NCI-H748 (cell line): ENCODE measurements at regions not wholly inside any gene's neighbourhood (a gene's known extent, or its start where the extent isn't known, plus 50 kb on each side); places are given as distances from the start of the nearest gene placed in this dataset.

Experiments used
- DNase-seq: peaks from one replicate; lab custom pipeline; 2025; ENCODE audit not compliant: unreplicated experiment; lab: John Stamatoyannopoulos, UW

GRCh38 chr11:110838808-110839207 is 126.6 kb upstream of the ARHGAP20 start:
- DNase-seq: no peak

- no peak for DNase-seq
These were observed 125.4 kb upstream of the ARHGAP20 start for GRCh38 chr11:110837603-110838002.

GRCh38 chr11:110835106-110835505 is 122.9 kb upstream of the ARHGAP20 start:
- no peak for DNase-seq

GRCh38 chr11:110833033-110833484 is 120.8 kb upstream of the ARHGAP20 start:
- no peak for DNase-seq

- no peak for DNase-seq
These were observed 120.3 kb upstream of the ARHGAP20 start for GRCh38 chr11:110832539-110832938.

- no peak for DNase-seq
These were observed 119.8 kb upstream of the ARHGAP20 start for GRCh38 chr11:110832080-110832479.

- DNase-seq: no peak
These were observed 118.5 kb upstream of the ARHGAP20 start for GRCh38 chr11:110830747-110831146.

- no peak for DNase-seq
These were observed 118.1 kb upstream of the ARHGAP20 start for GRCh38 chr11:110830344-110830743.

- DNase-seq: no peak
These were observed 117.6 kb upstream of the ARHGAP20 start for GRCh38 chr11:110829873-110830272.

GRCh38 chr11:110828086-110828485 is 115.8 kb upstream of the ARHGAP20 start:
- DNase-seq: no peak

GRCh38 chr11:110827276-110827675 is 115.0 kb upstream of the ARHGAP20 start:
- DNase-seq: no peak

GRCh38 chr11:110824912-110825620 is 112.8 kb upstream of the ARHGAP20 start:
- no peak for DNase-seq

GRCh38 chr11:110818032-110818687 is 105.9 kb upstream of the ARHGAP20 start:
- no peak for DNase-seq

GRCh38 chr11:110812086-110812733 is 100.0 kb upstream of the ARHGAP20 start:
- no peak for DNase-seq

GRCh38 chr11:110809417-110810199 is 97.4 kb upstream of the ARHGAP20 start:
- no peak for DNase-seq

GRCh38 chr11:110808248-110808647 is 96.0 kb upstream of the ARHGAP20 start:
- DNase-seq: no peak

- no peak for DNase-seq
These were observed 95.6 kb upstream of the ARHGAP20 start for GRCh38 chr11:110807801-110808200.

- no peak for DNase-seq
These were observed 93.5 kb upstream of the ARHGAP20 start for GRCh38 chr11:110805756-110806155.

- no peak for DNase-seq
These were observed 89.9 kb upstream of the ARHGAP20 start for GRCh38 chr11:110802162-110802561.

GRCh38 chr11:110801328-110801727 is 89.1 kb upstream of the ARHGAP20 start:
- DNase-seq: no peak

GRCh38 chr11:110798201-110798900 is 86.1 kb upstream of the ARHGAP20 start:
- DNase-seq: no peak
